ENCODE measurements at regions not wholly inside any gene's neighbourhood (a gene's known extent, or its start where the extent isn't known, plus 50 kb on each side); places are given as distances from the start of the nearest gene placed in this dataset.

- DNase-seq (ENCODE audit: low read depth): no peak
- no peak overlapping the region for H3K4me3 ChIP-seq (replicated peaks; ENCODE audit: low read depth, low read length)
- TF ChIP-seq CTCF (IDR thresholded peaks at IDR 0.05; ENCODE audit: low read length, missing control alignments): no peak
These were observed 403.3 kb downstream of the ZIC3 start for GRCh38 chrX:137969191-137969590.

GRCh38 chrX:137982472-137983172 lies 416.7 kb downstream of the ZIC3 start:
- no peak for DNase-seq (ENCODE audit: low read depth)
- no peak for TF ChIP-seq CTCF (IDR thresholded peaks at IDR 0.05; ENCODE audit: low read length, missing control alignments)
- no peak overlapping the region for H3K4me3 ChIP-seq (replicated peaks; ENCODE audit: low read depth, low read length)

- TF ChIP-seq CTCF (IDR thresholded peaks at IDR 0.05; ENCODE audit: low read length, missing control alignments): no peak
These were observed 422.5 kb downstream of the ZIC3 start for GRCh38 chrX:137988470-137988869.

GRCh38 chrX:137998619-137999018 lies 432.7 kb downstream of the ZIC3 start:
- no peak overlapping the region for H3K4me3 ChIP-seq (replicated peaks; ENCODE audit: low read depth, low read length)
- DNase-seq (ENCODE audit: low read depth): no peak
- no peak for TF ChIP-seq CTCF (IDR thresholded peaks at IDR 0.05; ENCODE audit: low read length, missing control alignments)

More at GRCh38 chrX:137988470-137988869, 422.5 kb downstream of the ZIC3 start:
- DNase-seq (ENCODE audit: low read depth): no peak
- H3K4me3 ChIP-seq (replicated peaks; ENCODE audit: low read depth, low read length): no peak overlapping the region

GRCh38 chrX:137999071-137999470 lies 433.1 kb downstream of the ZIC3 start:
- no peak overlapping the region for H3K4me3 ChIP-seq (replicated peaks; ENCODE audit: low read depth, low read length)
- DNase-seq (ENCODE audit: low read depth): no peak
- no peak for TF ChIP-seq CTCF (IDR thresholded peaks at IDR 0.05; ENCODE audit: low read length, missing control alignments)

GRCh38 chrX:137999552-137999951 lies 433.6 kb downstream of the ZIC3 start:
- DNase-seq (ENCODE audit: low read depth): no peak
- TF ChIP-seq CTCF (IDR thresholded peaks at IDR 0.05; ENCODE audit: low read length, missing control alignments): no peak

GRCh38 chrX:138001226-138001625 lies 435.3 kb downstream of the ZIC3 start:
- TF ChIP-seq CTCF (IDR thresholded peaks at IDR 0.05; ENCODE audit: low read length, missing control alignments): no peak
- no peak for DNase-seq (ENCODE audit: low read depth)

More at GRCh38 chrX:137999552-137999951, 433.6 kb downstream of the ZIC3 start:
- H3K4me3 ChIP-seq (replicated peaks; ENCODE audit: low read depth, low read length): no peak overlapping the region

More at GRCh38 chrX:138001226-138001625, 435.3 kb downstream of the ZIC3 start:
- no peak overlapping the region for H3K4me3 ChIP-seq (replicated peaks; ENCODE audit: low read depth, low read length)
